ENCODE measurements at regions not wholly inside any gene's neighbourhood (a gene's known extent, or its start where the extent isn't known, plus 50 kb on each side); places are given as distances from the start of the nearest gene placed in this dataset.

DNA sequence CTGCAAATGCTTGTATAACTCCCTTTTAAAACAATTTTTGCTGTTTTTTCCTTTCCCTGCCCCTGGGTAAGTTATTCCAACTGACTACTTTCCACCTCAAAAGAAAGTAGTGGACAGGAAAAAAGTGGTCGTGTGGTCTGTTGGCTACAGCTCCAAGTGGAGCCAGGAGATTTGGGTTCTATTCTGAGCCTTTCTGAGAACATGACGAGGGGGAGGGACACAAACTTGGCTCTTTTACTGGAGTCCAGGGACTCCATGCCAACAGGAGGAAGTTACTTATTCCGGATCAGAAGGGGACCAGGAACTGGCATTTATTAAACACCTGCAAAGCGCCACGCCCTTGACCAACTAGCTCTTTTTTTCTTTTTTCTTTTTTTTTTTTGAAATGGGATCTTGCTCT is 79.0 kb upstream of the CAPZB start:
- Histone ChIP-seq H3K27ac (ENCODE audit: low read depth in 2 of 2, low read length in 1 of 2) (no peak overlapping the region), H4K20me1 (ENCODE audit: insufficient read depth) (no peaks in the 10 kb centered on the region), H3K4me2 (no peak overlapping the region), H3K9ac (no peak overlapping the region), H3F3A (replicated peaks; ENCODE audit: insufficient read depth) (peaks cover 6% of the 10 kb centered on the region), H3K4me3 (ENCODE audit: low read depth in 2 of 2, low read length in 1 of 2) (no peak overlapping the region), H3K36me3 (replicated peaks in 1 of 2; ENCODE audit: control insufficient read depth in 1 of 2, insufficient read depth in 2 of 2, low read length in 1 of 2) (no peaks in the 10 kb centered on the region), H3K79me2 (ENCODE audit: insufficient read depth) (no peaks in the 10 kb centered on the region), H3K9me3 (no peaks in the 10 kb centered on the region), H2AFZ (ENCODE audit: low read depth) (no peak overlapping the region), H3K4me1 (ENCODE audit: control insufficient read depth in 1 of 2, insufficient read depth in 2 of 2, low read depth in 1 of 2, low read length in 1 of 2) (no peaks in the 10 kb centered on the region), H3K27me3 (ENCODE audit: insufficient read depth) (no peaks in the 10 kb centered on the region), H3K9me2 (no peaks in the 10 kb centered on the region)
- no peak for DNase-seq
- ChIA-PET POLR2A (no interaction called here), CTCF (interaction anchor here (1.0 kb wide), 2 partner anchors 18 to 78 kb away, joined by 3 read pairs; no protein-coding TSS in a partner anchor)
- WGBS (ENCODE audit: low lambda C conversion rate): 83% methylated on average over 5 of the region's 5 CpGs
- TF ChIP-seq MXI1 (IDR thresholded peaks at IDR 0.05; ENCODE audit: low read depth, low read length) (no peak), CHD2 (IDR thresholded peaks at IDR 0.05; ENCODE audit: low read length, partially characterized antibody) (no peak), FOSL2 (IDR thresholded peaks at IDR 0.05; ENCODE audit: borderline replicate concordance, low read depth) (no peak), EZH2phosphoT487 (IDR thresholded peaks at IDR 0.05; ENCODE audit: borderline replicate concordance, low read depth) (no peak), RAD21 (IDR thresholded peaks at IDR 0.05; ENCODE audit: low read length) (no peak), SMC3 (IDR thresholded peaks at IDR 0.05; ENCODE audit: low read depth, low read length) (no peak), NRF1 (IDR thresholded peaks at IDR 0.05; ENCODE audit: low read depth, low read length) (no peak), GATA2 (CRISPR knock-in tag; IDR thresholded peaks at IDR 0.05) (no peak), FOXJ3 (CRISPR knock-in tag; IDR thresholded peaks at IDR 0.05) (no peak), JUND (IDR thresholded peaks at IDR 0.05) (no peak), FOXM1 (IDR thresholded peaks at IDR 0.05; ENCODE audit: low read depth) (no peak), RCOR1 (IDR thresholded peaks at IDR 0.05; ENCODE audit: low read length) (no peak), GABPA (IDR thresholded peaks at IDR 0.05; ENCODE audit: low read depth) (no peak), POLR2AphosphoS5 (IDR thresholded peaks at IDR 0.05; ENCODE audit: low read depth, low read length) (no peak)
- TF ChIP-seq, protein P1, sequence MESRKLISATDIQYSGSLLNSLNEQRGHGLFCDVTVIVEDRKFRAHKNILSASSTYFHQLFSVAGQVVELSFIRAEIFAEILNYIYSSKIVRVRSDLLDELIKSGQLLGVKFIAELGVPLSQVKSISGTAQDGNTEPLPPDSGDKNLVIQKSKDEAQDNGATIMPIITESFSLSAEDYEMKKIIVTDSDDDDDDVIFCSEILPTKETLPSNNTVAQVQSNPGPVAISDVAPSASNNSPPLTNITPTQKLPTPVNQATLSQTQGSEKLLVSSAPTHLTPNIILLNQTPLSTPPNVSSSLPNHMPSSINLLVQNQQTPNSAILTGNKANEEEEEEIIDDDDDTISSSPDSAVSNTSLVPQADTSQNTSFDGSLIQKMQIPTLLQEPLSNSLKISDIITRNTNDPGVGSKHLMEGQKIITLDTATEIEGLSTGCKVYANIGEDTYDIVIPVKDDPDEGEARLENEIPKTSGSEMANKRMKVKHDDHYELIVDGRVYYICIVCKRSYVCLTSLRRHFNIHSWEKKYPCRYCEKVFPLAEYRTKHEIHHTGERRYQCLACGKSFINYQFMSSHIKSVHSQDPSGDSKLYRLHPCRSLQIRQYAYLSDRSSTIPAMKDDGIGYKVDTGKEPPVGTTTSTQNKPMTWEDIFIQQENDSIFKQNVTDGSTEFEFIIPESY (IDR thresholded peaks at IDR 0.05; ENCODE audit: borderline replicate concordance, low read depth): no peak
- TF ChIP-seq, protein P2, sequence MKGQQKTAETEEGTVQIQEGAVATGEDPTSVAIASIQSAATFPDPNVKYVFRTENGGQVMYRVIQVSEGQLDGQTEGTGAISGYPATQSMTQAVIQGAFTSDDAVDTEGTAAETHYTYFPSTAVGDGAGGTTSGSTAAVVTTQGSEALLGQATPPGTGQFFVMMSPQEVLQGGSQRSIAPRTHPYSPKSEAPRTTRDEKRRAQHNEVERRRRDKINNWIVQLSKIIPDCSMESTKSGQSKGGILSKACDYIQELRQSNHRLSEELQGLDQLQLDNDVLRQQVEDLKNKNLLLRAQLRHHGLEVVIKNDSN (IDR thresholded peaks at IDR 0.05; ENCODE audit: borderline replicate concordance, low read depth): no peak
- TF ChIP-seq, protein P3, sequence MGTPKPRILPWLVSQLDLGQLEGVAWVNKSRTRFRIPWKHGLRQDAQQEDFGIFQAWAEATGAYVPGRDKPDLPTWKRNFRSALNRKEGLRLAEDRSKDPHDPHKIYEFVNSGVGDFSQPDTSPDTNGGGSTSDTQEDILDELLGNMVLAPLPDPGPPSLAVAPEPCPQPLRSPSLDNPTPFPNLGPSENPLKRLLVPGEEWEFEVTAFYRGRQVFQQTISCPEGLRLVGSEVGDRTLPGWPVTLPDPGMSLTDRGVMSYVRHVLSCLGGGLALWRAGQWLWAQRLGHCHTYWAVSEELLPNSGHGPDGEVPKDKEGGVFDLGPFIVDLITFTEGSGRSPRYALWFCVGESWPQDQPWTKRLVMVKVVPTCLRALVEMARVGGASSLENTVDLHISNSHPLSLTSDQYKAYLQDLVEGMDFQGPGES (IDR thresholded peaks at IDR 0.05; ENCODE audit: low read depth, low read length): no peak
- TF ChIP-seq, protein P4, sequence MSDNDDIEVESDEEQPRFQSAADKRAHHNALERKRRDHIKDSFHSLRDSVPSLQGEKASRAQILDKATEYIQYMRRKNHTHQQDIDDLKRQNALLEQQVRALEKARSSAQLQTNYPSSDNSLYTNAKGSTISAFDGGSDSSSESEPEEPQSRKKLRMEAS (IDR thresholded peaks at IDR 0.05; ENCODE audit: low read depth): no peak
- TF ChIP-seq, protein P5, sequence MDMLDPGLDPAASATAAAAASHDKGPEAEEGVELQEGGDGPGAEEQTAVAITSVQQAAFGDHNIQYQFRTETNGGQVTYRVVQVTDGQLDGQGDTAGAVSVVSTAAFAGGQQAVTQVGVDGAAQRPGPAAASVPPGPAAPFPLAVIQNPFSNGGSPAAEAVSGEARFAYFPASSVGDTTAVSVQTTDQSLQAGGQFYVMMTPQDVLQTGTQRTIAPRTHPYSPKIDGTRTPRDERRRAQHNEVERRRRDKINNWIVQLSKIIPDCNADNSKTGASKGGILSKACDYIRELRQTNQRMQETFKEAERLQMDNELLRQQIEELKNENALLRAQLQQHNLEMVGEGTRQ (IDR thresholded peaks at IDR 0.05; ENCODE audit: borderline replicate concordance, low read depth, low read length): no peak
